Neutrophil (primary cell): ENCODE measurements at regions not wholly inside any gene's neighbourhood (a gene's known extent, or its start where the extent isn't known, plus 50 kb on each side); places are given as distances from the start of the nearest gene placed in this dataset.

Experiments used
- H3K27ac ChIP-seq: fragments of 200-600 bp; sonication (generic); 2 replicates; pipeline ENCODE4 v1.5.1; 2016; ENCODE audit warnings: mild to moderate bottlenecking, moderate library complexity
- H3K27me3 ChIP-seq: fragments of 200-600 bp; sonication (generic); 2 replicates; pipeline ENCODE4 v1.6.0; 2016; ENCODE audit warnings: mild to moderate bottlenecking
- H3K36me3 ChIP-seq: fragments of 200-600 bp; sonication (generic); 2 replicates; pipeline ENCODE4 v1.5.1; 2017
- H3K4me1 ChIP-seq, 2 experiments: fragments of 200-600 bp in 1 of 2; sonication (generic) in 1 of 2; 1 replicate in 1 of 2; 2 replicates in 1 of 2; pipeline versions ENCODE4 v1.5.1 to v1.6.1; 2013 to 2016; ENCODE audit warnings: low read depth in 1 of 2, low read length in 1 of 2, mild to moderate bottlenecking in 1 of 2, moderate library complexity in 1 of 2; ENCODE audit not compliant: control insufficient read depth in 1 of 2, insufficient read depth in 1 of 2
- H3K4me3 ChIP-seq, 2 experiments: fragments of 200-600 bp in 1 of 2; sonication (generic) in 1 of 2; 1 replicate in 1 of 2; 2 replicates in 1 of 2; pipeline ENCODE4 v1.5.1; 2013 to 2016; ENCODE audit warnings: low read depth in 1 of 2, low read length in 1 of 2, mild to moderate bottlenecking in 1 of 2, moderate library complexity in 1 of 2
- H3K9me3 ChIP-seq: fragments of 200-600 bp; sonication (generic); 2 replicates; pipeline ENCODE4 v1.5.1; 2016
- TF ChIP-seq, protein P1 (sequence below): fragments of 200-600 bp; sonication (generic); IDR thresholded peaks from 2 replicates; pipeline ENCODE4 v1.5.1; 2016; ENCODE audit warnings: antibody characterized with exemption

DNA sequence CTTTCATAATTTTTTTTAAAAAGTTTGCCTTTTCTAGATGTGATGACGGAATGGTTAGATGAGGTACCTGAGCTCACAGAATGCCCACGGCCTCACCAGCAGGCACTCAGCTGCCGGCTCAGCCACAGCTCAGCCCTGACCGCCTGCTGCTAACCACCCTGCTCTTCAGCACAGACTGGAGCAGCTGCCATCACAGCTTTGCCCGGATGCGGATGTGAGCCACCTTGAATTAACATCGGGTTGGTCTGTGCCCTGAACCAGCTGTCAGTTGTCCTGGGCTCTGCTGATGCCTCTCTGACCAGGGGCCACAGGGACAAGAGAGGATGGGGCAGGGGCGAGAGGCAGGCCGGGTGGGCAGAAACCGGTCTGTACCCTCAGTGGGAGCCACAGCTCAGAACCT, 93.3 kb downstream of the HMX1 start:
- Histone ChIP-seq H3K9me3 (no peaks in the 10 kb centered on the region), H3K4me1 (no peaks in the 10 kb centered on the region), H3K36me3 (no peaks in the 10 kb centered on the region), H3K27me3 (no peaks in the 10 kb centered on the region), H3K27ac (no peak overlapping the region), H3K4me3 (no peak overlapping the region)
- TF ChIP-seq, protein P1, sequence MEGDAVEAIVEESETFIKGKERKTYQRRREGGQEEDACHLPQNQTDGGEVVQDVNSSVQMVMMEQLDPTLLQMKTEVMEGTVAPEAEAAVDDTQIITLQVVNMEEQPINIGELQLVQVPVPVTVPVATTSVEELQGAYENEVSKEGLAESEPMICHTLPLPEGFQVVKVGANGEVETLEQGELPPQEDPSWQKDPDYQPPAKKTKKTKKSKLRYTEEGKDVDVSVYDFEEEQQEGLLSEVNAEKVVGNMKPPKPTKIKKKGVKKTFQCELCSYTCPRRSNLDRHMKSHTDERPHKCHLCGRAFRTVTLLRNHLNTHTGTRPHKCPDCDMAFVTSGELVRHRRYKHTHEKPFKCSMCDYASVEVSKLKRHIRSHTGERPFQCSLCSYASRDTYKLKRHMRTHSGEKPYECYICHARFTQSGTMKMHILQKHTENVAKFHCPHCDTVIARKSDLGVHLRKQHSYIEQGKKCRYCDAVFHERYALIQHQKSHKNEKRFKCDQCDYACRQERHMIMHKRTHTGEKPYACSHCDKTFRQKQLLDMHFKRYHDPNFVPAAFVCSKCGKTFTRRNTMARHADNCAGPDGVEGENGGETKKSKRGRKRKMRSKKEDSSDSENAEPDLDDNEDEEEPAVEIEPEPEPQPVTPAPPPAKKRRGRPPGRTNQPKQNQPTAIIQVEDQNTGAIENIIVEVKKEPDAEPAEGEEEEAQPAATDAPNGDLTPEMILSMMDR = no peak

GRCh38 chr4:8777320-8778196, 94.1 kb downstream of the HMX1 start:
- H3K36me3 ChIP-seq = no peaks in the 10 kb centered on the region
- no peaks in the 10 kb centered on the region for H3K4me1 ChIP-seq
- H3K9me3 ChIP-seq = no peaks in the 10 kb centered on the region
- TF ChIP-seq, protein P1 = no peak
- no peak overlapping the region for H3K4me3 ChIP-seq
- H3K27ac ChIP-seq = no peak overlapping the region
- H3K27me3 ChIP-seq = no peaks in the 10 kb centered on the region

DNA sequence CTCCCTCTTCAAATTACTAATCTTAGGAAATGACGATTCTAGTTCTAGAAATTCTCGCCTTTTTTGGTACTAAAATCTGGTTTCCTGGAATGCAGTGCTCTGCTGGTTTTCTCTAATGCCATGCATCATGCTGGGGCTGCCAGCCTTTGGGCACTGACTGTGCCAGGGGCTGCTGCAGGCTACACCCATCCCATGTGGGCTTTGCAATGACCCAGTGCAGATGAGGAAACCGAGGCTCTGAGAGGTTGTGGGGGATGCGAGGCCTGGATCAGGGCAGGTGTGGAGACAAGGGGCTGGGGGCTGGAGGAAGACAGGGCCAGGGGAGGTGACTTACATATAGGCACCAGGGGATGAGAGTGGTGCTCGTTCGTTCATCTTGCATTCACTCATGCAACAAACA, 95.3 kb downstream of the HMX1 start:
- no peak overlapping the region for H3K4me3 ChIP-seq
- no peaks in the 10 kb centered on the region for H3K36me3 ChIP-seq
- H3K27ac ChIP-seq = no peak overlapping the region
- H3K9me3 ChIP-seq = no peaks in the 10 kb centered on the region
- H3K27me3 ChIP-seq = no peaks in the 10 kb centered on the region
- TF ChIP-seq, protein P1 = no peak
- no peaks in the 10 kb centered on the region for H3K4me1 ChIP-seq

- Histone ChIP-seq H3K36me3 (no peaks in the 10 kb centered on the region), H3K4me3 (no peak overlapping the region), H3K4me1 (no peaks in the 10 kb centered on the region), H3K27ac (no peak overlapping the region), H3K27me3 (no peaks in the 10 kb centered on the region), H3K9me3 (no peaks in the 10 kb centered on the region)
- TF ChIP-seq, protein P1 = no peak
Observed at GRCh38 chr4:8775751-8776355, 95.8 kb downstream of the HMX1 start.

DNA sequence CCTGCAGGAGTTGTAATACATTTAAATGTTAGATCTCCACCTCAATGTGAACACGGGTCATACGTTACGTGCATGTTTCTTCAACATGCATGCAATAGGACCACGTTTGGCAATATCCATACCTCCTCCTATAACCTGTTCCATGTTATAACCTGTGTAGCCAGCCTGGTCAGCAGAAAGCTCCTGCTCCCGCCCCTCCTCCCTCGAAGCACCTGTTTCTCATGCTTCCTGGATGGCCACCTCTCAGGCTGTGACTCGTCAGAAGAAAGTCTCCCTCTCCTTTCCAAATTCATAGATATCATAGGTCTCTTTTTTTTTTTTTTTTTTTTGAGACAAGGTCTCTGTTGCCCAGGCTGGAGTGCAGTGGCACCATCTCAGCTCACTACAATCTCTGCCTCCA, 96.5 kb downstream of the HMX1 start:
- Histone ChIP-seq H3K9me3 (no peaks in the 10 kb centered on the region), H3K27me3 (no peaks in the 10 kb centered on the region), H3K4me1 (no peaks in the 10 kb centered on the region), H3K36me3 (no peaks in the 10 kb centered on the region), H3K4me3 (no peak overlapping the region), H3K27ac (no peak overlapping the region)
- TF ChIP-seq, protein P1 = no peak
